ENCODE measurements at regions not wholly inside any gene's neighbourhood (a gene's known extent, or its start where the extent isn't known, plus 50 kb on each side); places are given as distances from the start of the nearest gene placed in this dataset.

- no peaks in the 10 kb centered on the region for H3K9me3 Mint-ChIP-seq
- no peaks in the 10 kb centered on the region for H3K36me3 Mint-ChIP-seq
These were observed 685.3 kb downstream of the TRHDE start for GRCh38 chr12:72957454-72957853.

GRCh38 chr12:72966684-72967083 lies 694.5 kb downstream of the TRHDE start:
- TF ChIP-seq, protein P1, sequence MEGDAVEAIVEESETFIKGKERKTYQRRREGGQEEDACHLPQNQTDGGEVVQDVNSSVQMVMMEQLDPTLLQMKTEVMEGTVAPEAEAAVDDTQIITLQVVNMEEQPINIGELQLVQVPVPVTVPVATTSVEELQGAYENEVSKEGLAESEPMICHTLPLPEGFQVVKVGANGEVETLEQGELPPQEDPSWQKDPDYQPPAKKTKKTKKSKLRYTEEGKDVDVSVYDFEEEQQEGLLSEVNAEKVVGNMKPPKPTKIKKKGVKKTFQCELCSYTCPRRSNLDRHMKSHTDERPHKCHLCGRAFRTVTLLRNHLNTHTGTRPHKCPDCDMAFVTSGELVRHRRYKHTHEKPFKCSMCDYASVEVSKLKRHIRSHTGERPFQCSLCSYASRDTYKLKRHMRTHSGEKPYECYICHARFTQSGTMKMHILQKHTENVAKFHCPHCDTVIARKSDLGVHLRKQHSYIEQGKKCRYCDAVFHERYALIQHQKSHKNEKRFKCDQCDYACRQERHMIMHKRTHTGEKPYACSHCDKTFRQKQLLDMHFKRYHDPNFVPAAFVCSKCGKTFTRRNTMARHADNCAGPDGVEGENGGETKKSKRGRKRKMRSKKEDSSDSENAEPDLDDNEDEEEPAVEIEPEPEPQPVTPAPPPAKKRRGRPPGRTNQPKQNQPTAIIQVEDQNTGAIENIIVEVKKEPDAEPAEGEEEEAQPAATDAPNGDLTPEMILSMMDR (conservative IDR thresholded peaks at IDR 0.05), result no peak
- Mint-ChIP-seq H3K36me3 (no peaks in the 10 kb centered on the region), H3K4me1 (ENCODE audit: unreplicated experiment) (no peaks in the 10 kb centered on the region)

More at GRCh38 chr12:72957454-72957853, 685.3 kb downstream of the TRHDE start:
- Mint-ChIP-seq H3K27me3 (no peaks in the 10 kb centered on the region), H3K4me1 (ENCODE audit: unreplicated experiment) (no peaks in the 10 kb centered on the region), H3K4me3 (no peak overlapping the region), H3K27ac (no peak overlapping the region)
- TF ChIP-seq, protein P1 (conservative IDR thresholded peaks at IDR 0.05), result no peak
- no peak for DNase-seq (ENCODE audit: extremely low spot score, unreplicated experiment)

DNA sequence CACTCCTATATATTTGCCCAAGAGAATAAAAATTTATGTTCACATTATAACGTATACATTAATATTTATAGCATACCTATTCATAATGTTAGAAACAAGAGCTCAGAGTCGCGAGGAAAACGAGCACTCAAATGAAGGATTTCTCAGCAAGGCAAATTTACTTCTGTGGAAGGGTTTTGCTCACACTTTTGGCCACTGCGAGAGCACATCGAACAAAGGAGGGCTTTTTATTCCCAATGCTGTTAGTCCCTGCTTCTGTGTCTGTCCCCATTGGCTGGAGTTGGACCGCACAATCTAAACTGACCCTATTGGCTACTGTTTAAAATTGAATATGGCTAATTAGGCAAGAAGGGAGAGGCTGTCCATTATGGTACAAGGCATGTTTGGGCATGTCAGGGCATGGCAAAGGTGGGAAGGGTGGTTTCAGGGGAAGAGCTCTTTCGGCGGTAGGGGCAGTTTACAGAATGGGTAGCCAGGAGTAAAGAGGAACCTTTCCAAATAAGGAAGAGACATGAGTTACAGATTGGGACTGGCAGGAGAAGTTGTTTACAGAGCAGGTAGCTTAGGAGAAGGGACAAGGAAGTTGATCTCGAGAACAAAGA lies 702.9 kb downstream of the TRHDE start:
- no peaks in the 10 kb centered on the region for H3K27me3 Mint-ChIP-seq
- no peak for DNase-seq (ENCODE audit: extremely low spot score, unreplicated experiment)
- H3K27ac Mint-ChIP-seq, result peak overlapping the region; percentile 33
- H3K4me1 Mint-ChIP-seq (ENCODE audit: unreplicated experiment), result no peaks in the 10 kb centered on the region
- H3K4me3 Mint-ChIP-seq, result no peak overlapping the region
- H3K9me3 Mint-ChIP-seq, result peaks cover 6% of the 10 kb centered on the region
- no peaks in the 10 kb centered on the region for H3K36me3 Mint-ChIP-seq
- TF ChIP-seq, protein P1 (conservative IDR thresholded peaks at IDR 0.05), result no peak

More at GRCh38 chr12:72966684-72967083, 694.5 kb downstream of the TRHDE start:
- Mint-ChIP-seq H3K27me3 (no peaks in the 10 kb centered on the region), H3K4me3 (no peak overlapping the region), H3K9me3 (no peaks in the 10 kb centered on the region), H3K27ac (no peak overlapping the region)
- DNase-seq (ENCODE audit: extremely low spot score, unreplicated experiment), result no peak

GRCh38 chr12:72978999-72979398 lies 706.8 kb downstream of the TRHDE start:
- Mint-ChIP-seq H3K9me3 (peaks cover 6% of the 10 kb centered on the region), H3K36me3 (no peaks in the 10 kb centered on the region), H3K27ac (no peak overlapping the region), H3K4me1 (ENCODE audit: unreplicated experiment) (no peaks in the 10 kb centered on the region), H3K4me3 (no peak overlapping the region), H3K27me3 (no peaks in the 10 kb centered on the region)
- TF ChIP-seq, protein P1 (conservative IDR thresholded peaks at IDR 0.05), result no peak
- DNase-seq (ENCODE audit: extremely low spot score, unreplicated experiment), result no peak

DNA sequence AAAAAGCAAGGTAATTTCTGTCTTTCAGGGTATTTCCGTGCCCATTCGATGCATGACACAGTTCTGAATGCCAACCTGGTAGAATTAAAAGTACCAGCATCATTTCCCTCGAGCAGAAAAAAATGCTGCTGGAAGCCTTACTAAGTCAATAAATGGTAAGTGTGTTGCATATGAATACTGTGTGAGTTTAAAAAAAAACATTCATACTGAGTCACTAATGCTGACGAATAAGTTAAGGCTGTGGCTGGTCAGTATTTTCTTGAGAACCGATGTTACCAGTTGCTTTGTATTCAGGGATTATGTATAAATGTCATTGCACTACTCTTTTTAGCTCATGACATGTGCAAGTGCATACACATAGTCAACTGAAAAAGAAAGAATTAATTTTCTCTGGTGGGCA lies 710.2 kb downstream of the TRHDE start:
- no peak for DNase-seq (ENCODE audit: extremely low spot score, unreplicated experiment)
- no peaks in the 10 kb centered on the region for H3K4me1 Mint-ChIP-seq (ENCODE audit: unreplicated experiment)
- no peaks in the 10 kb centered on the region for H3K9me3 Mint-ChIP-seq
- H3K4me3 Mint-ChIP-seq, result no peak overlapping the region
- no peak overlapping the region for H3K27ac Mint-ChIP-seq
- no peaks in the 10 kb centered on the region for H3K27me3 Mint-ChIP-seq
- no peaks in the 10 kb centered on the region for H3K36me3 Mint-ChIP-seq
- TF ChIP-seq, protein P1 (conservative IDR thresholded peaks at IDR 0.05), result no peak

Measured in type B pancreatic cell (in vitro differentiated cells).